HG02623 (cell line): ENCODE measurements at regions not wholly inside any gene's neighbourhood (a gene's known extent, or its start where the extent isn't known, plus 50 kb on each side); places are given as distances from the start of the nearest gene placed in this dataset.
"Not testable (repeated sequence)": the region's sequence is repeated elsewhere in the genome, so short reads cannot be mapped to it uniquely, and the experiment has no call there.

Source experiments
- ATAC-seq: cut with Tn5 transposase; IDR thresholded peaks from one replicate; pipeline ENCODE4 v1.9.1; 2021; ENCODE audit warnings: moderate library complexity; ENCODE audit not compliant: unreplicated experiment

DNA sequence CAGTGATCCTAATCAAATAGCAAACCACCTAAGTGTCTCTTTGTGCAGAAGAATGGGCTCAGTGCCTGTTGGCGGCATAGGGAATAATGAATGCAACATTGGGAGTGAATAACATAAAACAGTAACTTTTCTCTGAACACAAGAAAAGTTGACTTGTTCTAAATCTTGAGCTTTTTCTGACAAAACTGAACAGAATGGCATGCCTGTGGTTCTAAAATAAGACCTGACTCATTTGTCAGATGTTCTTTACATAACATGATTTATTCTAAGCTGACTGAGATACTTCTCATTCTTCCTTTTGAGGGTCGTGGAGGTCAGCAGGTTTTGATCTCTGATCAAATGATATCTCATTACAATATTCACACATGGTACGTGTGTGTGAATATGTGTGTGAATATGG, 165.4 kb upstream of the WDR1 start:
- ATAC-seq, result no peak

DNA sequence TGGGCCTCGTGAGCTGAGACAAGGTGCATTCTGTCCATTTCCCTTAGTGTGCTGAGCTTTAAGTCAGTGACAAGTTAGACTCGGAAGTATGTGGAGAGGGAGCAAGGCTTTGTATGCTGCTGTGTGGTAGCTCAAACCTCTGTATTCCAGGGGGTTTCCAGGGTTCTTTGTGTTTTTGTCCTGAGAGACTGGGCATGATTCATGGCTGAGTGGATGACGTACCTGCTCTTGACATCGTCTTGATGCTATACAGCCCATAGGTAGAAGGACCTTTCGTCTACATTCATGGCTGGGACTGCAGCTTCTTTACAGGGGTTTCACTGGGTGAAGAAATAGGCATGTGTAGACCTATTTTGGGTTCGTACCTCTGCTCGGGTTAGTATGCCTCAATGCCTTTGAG, 162.7 kb upstream of the WDR1 start:
- ATAC-seq, result no peak

- ATAC-seq, result no peak
Observed at GRCh38 chr4:10278071-10278470, 161.5 kb upstream of the WDR1 start.

DNA sequence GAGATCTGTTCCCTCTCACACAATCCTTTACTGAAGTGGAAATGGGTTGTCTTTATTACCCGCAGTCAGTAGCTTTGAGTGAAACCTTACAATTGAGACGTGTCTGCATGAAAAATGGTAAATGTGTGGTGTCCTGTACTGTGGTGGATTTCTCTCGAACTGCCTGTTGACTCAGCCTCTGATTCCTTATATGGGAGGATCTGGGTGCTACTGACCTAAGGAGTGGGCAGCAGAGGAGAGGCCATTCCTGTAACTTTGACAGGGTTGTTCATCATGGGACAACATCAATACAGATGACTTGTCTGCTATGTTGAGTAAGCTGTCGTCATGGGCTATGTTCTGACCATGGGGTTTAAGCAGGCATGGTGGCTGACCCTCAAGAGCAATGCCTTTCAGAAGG, 159.6 kb upstream of the WDR1 start:
- no peak for ATAC-seq

DNA sequence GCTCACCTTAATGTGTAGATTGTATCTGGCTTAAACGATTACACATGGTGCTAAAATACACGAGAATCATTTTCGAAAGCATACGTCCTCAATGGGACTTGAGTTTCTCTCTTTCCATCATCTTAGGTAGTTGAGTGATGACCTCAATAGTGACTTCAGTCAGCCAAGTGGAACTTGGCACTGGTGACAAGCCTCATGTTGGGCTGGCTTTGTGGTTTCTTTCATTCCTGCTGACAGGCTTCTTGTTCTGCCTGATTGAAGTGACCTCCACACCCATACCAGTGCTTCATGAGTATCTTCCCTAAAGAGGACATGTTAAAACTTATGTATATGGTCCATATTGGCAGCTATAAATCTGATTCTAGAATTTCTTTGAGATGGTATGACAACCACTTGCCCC, 159.1 kb upstream of the WDR1 start:
- ATAC-seq, result no peak

GRCh38 chr4:10273030-10273429, 156.4 kb upstream of the WDR1 start:
- ATAC-seq, result no peak

- no peak for ATAC-seq
Observed at GRCh38 chr4:10272511-10272910, 155.9 kb upstream of the WDR1 start.

DNA sequence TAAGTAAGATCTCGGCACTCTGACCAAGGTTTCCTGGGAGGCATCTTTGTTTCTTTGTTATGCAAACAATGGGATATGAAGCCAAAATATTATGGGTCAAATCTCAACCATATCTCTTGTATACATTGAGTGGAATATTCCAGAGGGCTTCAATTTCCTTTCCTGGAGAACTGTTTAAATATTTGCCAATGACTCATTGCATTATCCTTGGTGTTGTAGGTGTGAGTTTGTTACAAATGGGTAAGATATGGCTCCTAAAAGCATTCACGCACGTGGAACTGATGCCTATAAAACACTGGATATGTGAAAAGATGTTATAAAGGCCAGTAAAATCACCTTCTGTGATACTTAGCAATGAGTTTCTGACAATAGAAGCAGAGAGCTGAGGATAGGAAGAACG, 150.5 kb upstream of the WDR1 start:
- ATAC-seq, result no peak

DNA sequence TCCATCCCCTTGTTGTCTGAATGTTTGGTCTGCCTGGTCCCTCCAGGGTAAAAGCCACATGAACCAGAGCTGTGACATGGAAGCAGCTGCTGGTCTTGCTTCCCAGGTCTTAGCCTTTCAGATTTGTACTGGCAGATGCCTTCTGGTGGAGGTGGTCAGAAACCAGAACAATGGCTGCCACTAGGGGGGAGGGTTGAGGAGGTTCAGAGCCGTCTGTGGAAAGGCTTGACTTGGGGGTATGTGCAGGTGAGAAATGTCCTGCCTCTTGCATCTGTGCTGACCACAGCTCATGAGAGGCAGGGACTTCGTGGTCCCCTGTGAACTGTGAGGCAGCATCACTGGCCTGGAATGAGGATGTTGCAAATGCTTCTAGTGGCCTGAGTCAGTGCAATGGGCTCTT, 144.2 kb upstream of the WDR1 start:
- no peak for ATAC-seq

DNA sequence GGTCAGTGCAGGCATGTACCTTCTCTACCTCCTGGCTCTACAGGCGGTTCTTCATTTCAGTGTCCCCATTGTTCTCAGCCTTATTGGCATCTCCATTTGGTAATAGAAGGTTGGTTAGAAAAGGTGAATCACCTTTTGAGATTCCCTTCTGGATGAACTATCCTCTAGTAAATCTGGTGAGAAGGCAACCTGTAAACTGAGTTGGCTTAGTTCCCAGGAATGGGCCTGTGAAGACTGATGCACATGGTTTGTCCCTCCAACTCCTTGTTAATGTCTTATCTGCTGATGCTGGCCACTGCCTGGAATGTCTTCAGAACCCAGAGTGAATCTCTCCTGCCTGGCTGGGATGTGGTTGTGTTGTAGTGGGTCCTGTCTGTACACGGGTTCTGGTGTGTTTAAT, 143.4 kb upstream of the WDR1 start:
- no peak for ATAC-seq

GRCh38 chr4:10256203-10256602, 139.6 kb upstream of the WDR1 start:
- ATAC-seq, result no peak

DNA sequence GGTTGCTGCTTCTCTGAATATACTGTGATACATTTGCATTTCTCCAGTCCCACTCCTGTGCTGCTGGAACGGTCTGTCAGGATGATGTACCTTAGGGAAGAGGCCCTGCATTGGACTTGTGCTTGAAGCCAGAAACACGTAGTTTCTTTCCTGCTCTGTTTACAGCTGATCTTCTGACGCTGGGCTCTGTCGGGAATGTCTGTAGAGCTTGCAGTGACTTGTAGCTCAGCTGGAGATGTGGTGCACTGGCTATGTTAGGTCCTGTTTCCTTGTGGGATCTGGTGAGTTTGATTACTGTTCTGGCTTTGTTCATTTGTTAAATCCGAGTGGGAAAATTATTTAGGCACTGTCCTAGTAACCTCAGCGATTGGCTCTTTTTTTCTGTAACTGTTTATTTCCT, 137.2 kb upstream of the WDR1 start:
- no peak for ATAC-seq

- ATAC-seq, result no peak
Observed at GRCh38 chr4:10245751-10246150, 129.2 kb upstream of the WDR1 start.

- no peak for ATAC-seq
Observed at GRCh38 chr4:10243856-10244255, 127.3 kb upstream of the WDR1 start.

DNA sequence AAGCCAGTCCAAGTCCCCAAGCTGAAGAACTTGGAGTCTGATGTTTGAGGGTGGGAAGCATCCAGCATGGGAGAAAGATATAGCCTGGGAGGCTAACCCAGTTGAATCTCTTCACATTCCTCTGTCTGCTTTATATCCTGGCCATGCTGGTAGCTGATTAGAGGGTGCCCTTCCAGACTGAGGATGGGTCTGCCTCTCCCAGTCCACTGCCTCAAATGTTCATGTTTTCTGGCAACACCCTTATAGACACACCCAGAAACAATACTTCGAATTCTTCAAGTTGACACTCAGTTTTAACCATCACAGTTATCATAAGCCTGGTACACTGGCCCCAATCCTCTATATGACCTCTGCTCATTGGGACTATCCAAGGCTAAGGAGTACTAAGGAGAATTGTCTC, 124.1 kb upstream of the WDR1 start:
- ATAC-seq, result no peak

DNA sequence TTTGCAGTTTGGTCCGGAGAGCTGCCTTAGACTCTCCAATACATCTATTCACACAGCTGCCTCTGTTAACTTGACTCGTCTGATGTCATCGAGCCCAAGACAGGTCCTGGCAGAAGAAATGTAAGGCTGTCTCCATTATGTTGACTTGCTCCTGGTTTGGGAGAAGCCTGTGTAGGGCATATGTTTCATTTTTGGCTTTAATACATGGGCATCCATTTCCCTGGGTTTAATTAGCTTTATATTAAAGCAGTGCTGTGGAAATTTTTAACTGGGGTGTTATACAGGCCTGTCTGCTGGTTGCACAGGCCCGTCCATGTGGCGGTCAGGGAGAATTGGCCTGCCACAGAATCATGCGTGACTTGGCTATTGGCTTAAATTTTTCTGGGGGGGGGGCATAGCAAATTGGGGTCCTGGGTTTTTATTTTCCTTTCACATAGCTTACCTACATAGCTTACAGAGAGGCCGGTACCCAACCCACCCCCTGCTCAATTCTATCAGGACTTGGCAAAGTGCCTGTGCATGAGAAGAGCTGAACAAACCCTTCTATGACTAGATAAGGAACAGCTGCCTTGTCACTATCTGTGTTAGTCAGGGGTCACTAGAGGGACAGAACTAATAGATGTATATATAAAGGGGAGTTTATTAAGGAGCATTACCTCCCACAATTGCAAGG, 123.5 kb upstream of the WDR1 start:
- ATAC-seq, result no peak

- no peak for ATAC-seq
Observed at GRCh38 chr4:10237131-10237530, 120.5 kb upstream of the WDR1 start.

DNA sequence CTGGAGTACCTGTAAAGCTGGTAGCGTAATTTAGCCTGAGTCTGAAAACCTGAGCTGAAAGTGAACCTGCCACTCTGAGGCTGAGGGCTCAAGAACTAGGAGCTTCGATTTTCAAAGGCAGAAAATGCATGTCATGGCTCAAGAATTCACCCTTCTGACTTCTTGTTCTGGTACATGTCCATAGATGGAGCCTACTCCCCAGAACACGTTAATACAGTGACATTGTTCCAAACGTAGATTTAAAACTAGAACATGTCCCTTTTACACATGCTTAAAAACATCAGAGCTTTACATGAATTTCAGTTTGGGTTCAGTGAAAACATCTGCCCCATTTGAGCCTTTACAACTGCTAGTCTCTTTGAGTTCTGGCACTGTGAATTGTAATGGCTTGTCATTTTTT, 115.5 kb upstream of the WDR1 start:
- ATAC-seq, result no peak

DNA sequence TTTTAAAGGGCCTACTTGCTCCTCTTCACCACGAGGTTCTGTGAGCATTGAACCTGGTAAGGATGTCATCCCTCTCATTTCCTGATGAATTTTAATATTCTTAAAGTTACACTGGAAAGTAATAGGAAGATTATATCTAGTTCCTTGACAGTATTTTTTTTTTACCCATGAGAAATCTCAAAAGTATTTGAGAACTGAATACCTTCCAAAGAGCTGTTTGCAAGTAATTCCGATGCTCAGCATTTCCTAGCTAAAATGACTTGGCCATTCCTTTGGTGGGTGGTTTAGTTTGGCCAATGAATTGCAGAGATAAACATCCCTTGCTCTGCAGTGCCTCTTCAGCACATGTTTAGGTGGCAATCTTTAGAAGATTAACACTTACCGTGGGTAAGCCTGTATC, 110.2 kb upstream of the WDR1 start:
- ATAC-seq, result no peak

DNA sequence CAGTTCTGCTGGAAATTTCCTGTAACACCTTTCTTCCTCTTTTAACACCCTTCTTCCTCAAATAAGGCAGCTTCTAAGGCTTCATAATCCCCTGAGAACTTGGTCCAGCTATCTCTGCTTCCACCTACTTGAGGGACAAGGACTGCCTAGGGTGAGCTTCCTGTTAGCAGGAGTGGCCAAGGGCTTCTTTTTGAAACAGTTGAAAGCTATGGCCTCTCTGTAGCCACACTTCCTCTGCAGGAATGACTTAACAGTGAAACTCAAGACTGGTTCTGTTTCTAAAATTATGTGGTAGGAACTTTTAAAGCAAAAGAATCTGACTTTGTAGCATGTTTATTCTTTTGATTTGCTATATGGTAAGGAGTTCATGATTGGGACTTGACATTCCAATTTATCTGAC, 108.5 kb upstream of the WDR1 start:
- ATAC-seq, result no peak

GRCh38 chr4:10223782-10224181, 107.2 kb upstream of the WDR1 start:
- no peak for ATAC-seq

- not testable (repeated sequence) for ATAC-seq
Observed at GRCh38 chr4:10213481-10213880, 96.9 kb upstream of the WDR1 start.

DNA sequence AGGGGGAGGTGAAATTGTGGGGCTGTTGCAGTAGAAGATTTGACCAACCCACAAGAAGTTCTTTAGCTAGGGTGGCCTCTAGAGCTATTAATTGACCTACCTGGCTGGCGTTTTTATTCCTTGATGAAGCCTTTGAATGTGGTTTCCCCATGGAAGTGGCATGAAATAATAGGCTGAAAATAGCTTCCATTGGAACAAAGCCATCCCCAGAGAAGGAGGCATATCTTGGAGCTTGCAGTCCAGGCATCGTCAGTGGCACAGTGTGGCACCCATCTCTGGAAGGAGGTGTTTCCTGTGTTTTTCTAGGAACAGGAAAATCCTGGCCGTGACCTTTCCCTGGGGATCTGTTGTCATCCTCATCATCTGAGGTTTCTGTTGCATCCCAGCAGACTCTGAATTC, 96.3 kb upstream of the WDR1 start:
- no peak for ATAC-seq

DNA sequence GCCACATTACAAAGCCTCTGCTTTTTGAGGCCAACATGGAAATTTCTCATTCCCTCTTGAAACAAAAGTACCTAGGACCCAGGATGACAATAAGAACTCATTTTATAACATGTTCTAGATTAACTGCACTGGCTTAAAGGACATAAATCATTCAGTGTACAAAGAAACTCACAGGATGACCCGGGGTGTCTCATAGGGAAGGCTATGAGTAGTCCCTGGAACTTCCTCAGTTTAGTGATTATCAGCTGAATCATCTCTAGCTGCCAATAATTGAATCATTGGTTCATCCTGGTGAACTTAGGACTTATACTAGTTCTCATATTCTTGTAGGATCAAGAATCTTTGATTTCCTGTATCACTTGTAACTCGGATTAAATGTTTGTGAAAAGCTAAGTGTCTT, 95.8 kb upstream of the WDR1 start:
- no peak for ATAC-seq
